Keratinocyte (primary cell): ENCODE measurements at regions not wholly inside any gene's neighbourhood (a gene's known extent, or its start where the extent isn't known, plus 50 kb on each side); places are given as distances from the start of the nearest gene placed in this dataset.

Experiments used
- DNase-seq: peaks from one replicate; pipeline ENCODE4 v3.0.0-alpha.2; 2011; ENCODE audit warnings: low read depth, missing footprints, low spot score
- FAIRE-seq: peaks from 2 replicates; lab custom pipeline; 2011; peaks lifted over from hg19 to GRCh38; lab: Jason Lieb, UNC
- H2AFZ ChIP-seq: 2 replicates; pipeline ENCODE4 v1.6.0; 2012; ENCODE audit warnings: low read length, control low read depth, inconsistent platforms; ENCODE audit not compliant: control insufficient read depth
- H3K27ac ChIP-seq: 2 replicates; pipeline ENCODE4 v1.5.1; 2011; ENCODE audit warnings: low read length; ENCODE audit not compliant: control insufficient read depth, insufficient read depth
- H3K27me3 ChIP-seq: 3 replicates; pipeline ENCODE4 v1.6.0; 2011; ENCODE audit warnings: low read length; ENCODE audit not compliant: control insufficient read depth, insufficient read depth; ENCODE audit errors: extremely low read depth
- H3K36me3 ChIP-seq, 2 experiments: 2 replicates in 1 of 2; 3 replicates in 1 of 2; pipeline ENCODE4 v1.5.1; 2011; ENCODE audit warnings: low read length in 2 of 2, mild to moderate bottlenecking in 1 of 2; ENCODE audit not compliant: control insufficient read depth in 2 of 2, insufficient read depth in 2 of 2; ENCODE audit errors: extremely low read depth in 1 of 2
- H3K4me1 ChIP-seq: 3 replicates; pipeline ENCODE4 v1.5.1; 2011; ENCODE audit warnings: low read length; ENCODE audit not compliant: control insufficient read depth, insufficient read depth; ENCODE audit errors: extremely low read depth
- H3K4me2 ChIP-seq: 3 replicates; pipeline ENCODE4 v1.6.0; 2011; ENCODE audit warnings: low read depth, low read length; ENCODE audit not compliant: control insufficient read depth, insufficient read depth; ENCODE audit errors: extremely low read depth
- H3K4me3 ChIP-seq, 3 experiments: fragments of 200-600 bp in 1 of 3; sonication (generic) in 1 of 3; 2 replicates in 2 of 3; 3 replicates in 1 of 3; pipeline ENCODE4 v1.5.1; 2011 to 2016; ENCODE audit warnings: low read length in 3 of 3, mild to moderate bottlenecking in 3 of 3, control low read depth in 2 of 3, inconsistent platforms in 1 of 3, low read depth in 1 of 3, mixed read lengths in 1 of 3, mixed run types in 1 of 3, moderate library complexity in 1 of 3; ENCODE audit not compliant: control insufficient read depth in 2 of 3, insufficient read depth in 2 of 3; ENCODE audit errors: extremely low read depth in 1 of 3
- H3K79me2 ChIP-seq: 2 replicates; pipeline ENCODE4 v1.6.0; 2012; ENCODE audit warnings: low read length; ENCODE audit not compliant: control insufficient read depth, insufficient read depth
- H3K9ac ChIP-seq: 3 replicates; pipeline ENCODE4 v1.6.0; 2011; ENCODE audit warnings: low read length; ENCODE audit not compliant: control insufficient read depth, insufficient read depth; ENCODE audit errors: extremely low read depth
- H3K9me1 ChIP-seq: 3 replicates; pipeline ENCODE4 v1.6.0; 2011; ENCODE audit warnings: low read length; ENCODE audit not compliant: control insufficient read depth, insufficient read depth; ENCODE audit errors: extremely low read depth
- H3K9me3 ChIP-seq: 2 replicates; pipeline ENCODE4 v1.5.1; 2012; ENCODE audit warnings: low read depth, low read length; ENCODE audit not compliant: control insufficient read depth
- H4K20me1 ChIP-seq: 3 replicates; pipeline ENCODE4 v1.6.0; 2011; ENCODE audit warnings: low read length; ENCODE audit not compliant: control insufficient read depth, insufficient read depth; ENCODE audit errors: extremely low read depth
- CTCF ChIP-seq, 3 experiments: IDR thresholded peaks in 1 of 3; conservative IDR thresholded peaks in 1 of 3; optimal IDR thresholded peaks in 1 of 3; 2 replicates in 2 of 3; 3 replicates in 1 of 3; pipeline versions ENCODE3 to v1.5.1; 2011; ENCODE audit warnings: low read length in 3 of 3, mild to moderate bottlenecking in 3 of 3, moderate library complexity in 2 of 3, control low read depth in 1 of 3, inconsistent platforms in 1 of 3; ENCODE audit not compliant: insufficient read depth in 2 of 3; ENCODE audit errors: extremely low read depth in 1 of 3
- EZH2 ChIP-seq: IDR thresholded peaks from one replicate; pipeline ENCODE4 v1.6.1; 2012; ENCODE audit warnings: inconsistent platforms, mild to moderate bottlenecking, low read length, moderate library complexity
- dilution Hi-C: fragments of 300-500 bp; cut with MboI; formaldehyde crosslinking; loops from one replicate; pipeline ENCODE4 v1.7.0; 2020; ENCODE audit warnings: low sequenced_read_pairs; ENCODE audit not compliant: extremely low pct_ligation_motif_present

- no peaks in the 10 kb centered on the region for H3K79me2 ChIP-seq
- no peaks in the 10 kb centered on the region for H3K9me1 ChIP-seq
- H3K27me3 ChIP-seq, result no peaks in the 10 kb centered on the region
- no peak for TF ChIP-seq CTCF (optimal IDR thresholded peaks at IDR 0.05 in 1 of 3, IDR thresholded peaks at IDR 0.05 in 1 of 3, conservative IDR thresholded peaks at IDR 0.05 in 1 of 3; ENCODE audit: extremely low read depth in 1 of 3, insufficient read depth in 2 of 3, low read length in 3 of 3)
- TF ChIP-seq EZH2, result no peak
- H3K4me3 ChIP-seq, result no peak overlapping the region
- dilution Hi-C loops, result no loop called here
- H2AFZ ChIP-seq, result no peak overlapping the region
- H3K4me1 ChIP-seq, result peaks cover 24% of the 10 kb centered on the region
- peak; percentile 72 for FAIRE-seq
- no peak overlapping the region for H3K9ac ChIP-seq
- no peaks in the 10 kb centered on the region for H3K36me3 ChIP-seq
- no peak for DNase-seq
- peak overlapping the region; percentile 41 for H3K27ac ChIP-seq
- no peaks in the 10 kb centered on the region for H4K20me1 ChIP-seq
- no peaks in the 10 kb centered on the region for H3K9me3 ChIP-seq
- H3K4me2 ChIP-seq, result peak overlapping the region; percentile 22
Observed at GRCh38 chr5:96324708-96325107, 108.3 kb downstream of the PCSK1 start.

GRCh38 chr5:96322865-96323264, 110.2 kb downstream of the PCSK1 start:
- no peaks in the 10 kb centered on the region for H3K9me1 ChIP-seq
- peaks cover 26% of the 10 kb centered on the region for H3K4me1 ChIP-seq
- H3K9me3 ChIP-seq, result no peaks in the 10 kb centered on the region
- no peak overlapping the region for H3K9ac ChIP-seq
- no peaks in the 10 kb centered on the region for H3K79me2 ChIP-seq
- FAIRE-seq (no peak), DNase-seq (no peak)
- no peaks in the 10 kb centered on the region for H4K20me1 ChIP-seq
- H2AFZ ChIP-seq, result no peak overlapping the region
- no peak overlapping the region for H3K4me2 ChIP-seq
- H3K27ac ChIP-seq, result no peak overlapping the region
- peaks cover 0 to 1% of the 10 kb centered on the region in 2 experiments for H3K36me3 ChIP-seq
- dilution Hi-C loops, result no loop called here
- TF ChIP-seq EZH2, result no peak
- no peak for TF ChIP-seq CTCF (optimal IDR thresholded peaks at IDR 0.05 in 1 of 3, IDR thresholded peaks at IDR 0.05 in 1 of 3, conservative IDR thresholded peaks at IDR 0.05 in 1 of 3; ENCODE audit: extremely low read depth in 1 of 3, insufficient read depth in 2 of 3, low read length in 3 of 3)
- H3K27me3 ChIP-seq, result no peaks in the 10 kb centered on the region
- H3K4me3 ChIP-seq, result no peak overlapping the region
